ENCODE measurements at regions not wholly inside any gene's neighbourhood (a gene's known extent, or its start where the extent isn't known, plus 50 kb on each side); places are given as distances from the start of the nearest gene placed in this dataset.

- FAIRE-seq, result no peak
Measured at GRCh38 chr13:81722456-81722855, 1381.5 kb upstream of the SPRY2 start.

DNA sequence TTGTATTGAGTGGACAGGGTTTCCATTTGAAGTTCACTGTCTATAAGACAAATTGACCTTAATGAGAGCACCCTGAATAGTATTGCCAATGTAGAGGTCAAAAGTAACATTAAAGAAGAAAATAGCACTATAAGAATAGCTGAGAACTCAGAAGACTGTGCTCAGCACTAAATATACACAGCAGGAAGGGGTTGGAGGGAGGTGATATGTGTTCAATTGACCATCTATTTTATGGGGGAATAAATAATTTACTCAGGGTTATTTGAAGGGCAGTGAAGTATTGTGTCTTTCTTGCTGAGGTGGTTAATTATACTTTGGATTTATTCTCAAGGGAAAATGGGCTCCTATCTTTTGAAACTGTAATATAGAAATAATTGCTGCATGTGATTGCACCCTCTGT, 1380.5 kb upstream of the SPRY2 start:
- no peak for FAIRE-seq

DNA sequence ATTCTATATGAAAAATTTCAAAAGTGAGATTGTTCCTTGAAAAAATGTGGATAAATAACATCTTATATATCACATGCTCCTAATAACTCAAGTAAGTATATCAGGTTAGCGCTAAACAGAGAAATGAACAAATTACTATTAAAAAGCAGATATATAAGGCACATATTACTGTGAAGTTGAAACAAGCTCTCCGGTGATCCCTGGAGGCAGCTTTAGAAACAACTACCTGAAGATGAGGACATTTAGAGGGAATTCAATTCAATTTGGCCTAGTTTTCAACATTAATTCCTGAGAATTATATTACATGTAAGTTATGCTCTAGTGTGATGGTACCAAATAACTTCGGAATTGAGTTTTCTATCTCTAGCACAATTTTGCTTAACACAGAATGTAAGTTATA, 1373.6 kb upstream of the SPRY2 start:
- FAIRE-seq, result no peak

DNA sequence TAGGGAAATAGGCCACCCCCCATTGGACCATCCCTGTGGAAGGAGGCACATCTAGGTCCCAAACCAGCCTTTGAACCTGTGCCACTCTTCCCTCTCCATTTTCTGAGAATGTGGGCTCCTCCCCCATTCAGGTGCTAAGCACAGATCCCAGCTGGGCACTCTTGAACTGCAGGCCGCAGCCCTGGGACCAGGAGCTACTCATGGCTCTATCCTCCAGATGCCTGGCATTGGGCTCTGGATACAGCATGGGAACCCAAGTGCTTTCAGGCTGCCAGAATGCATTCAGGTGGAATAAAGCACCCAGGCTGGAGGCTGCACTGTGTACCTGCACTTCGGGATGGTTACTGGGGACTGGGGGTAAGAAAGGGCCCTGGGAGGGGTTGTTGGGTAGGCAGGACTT, 1372.3 kb upstream of the SPRY2 start:
- no peak for FAIRE-seq

DNA sequence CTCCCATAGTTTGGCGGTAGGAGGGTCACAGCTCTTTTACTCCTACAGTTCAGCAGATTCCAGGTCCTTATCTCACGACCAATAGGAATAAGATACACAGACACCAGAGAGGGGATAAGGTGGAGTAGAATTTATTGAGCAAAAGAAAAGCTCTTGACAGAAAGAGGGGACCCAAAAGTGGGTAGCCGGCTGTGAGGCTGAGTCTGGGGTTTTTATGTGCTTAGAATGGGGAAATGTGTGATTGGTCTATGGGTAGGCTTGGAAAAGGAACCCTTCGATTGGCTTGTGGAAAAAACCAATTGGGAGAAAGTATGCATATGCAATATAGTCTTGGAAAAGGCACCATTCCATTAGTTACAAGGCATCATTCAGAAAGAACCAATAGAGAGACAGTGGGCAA, 1356.9 kb upstream of the SPRY2 start:
- FAIRE-seq, result no peak

GRCh38 chr13:81686877-81687276, 1346.0 kb upstream of the SPRY2 start:
- no peak for FAIRE-seq

DNA sequence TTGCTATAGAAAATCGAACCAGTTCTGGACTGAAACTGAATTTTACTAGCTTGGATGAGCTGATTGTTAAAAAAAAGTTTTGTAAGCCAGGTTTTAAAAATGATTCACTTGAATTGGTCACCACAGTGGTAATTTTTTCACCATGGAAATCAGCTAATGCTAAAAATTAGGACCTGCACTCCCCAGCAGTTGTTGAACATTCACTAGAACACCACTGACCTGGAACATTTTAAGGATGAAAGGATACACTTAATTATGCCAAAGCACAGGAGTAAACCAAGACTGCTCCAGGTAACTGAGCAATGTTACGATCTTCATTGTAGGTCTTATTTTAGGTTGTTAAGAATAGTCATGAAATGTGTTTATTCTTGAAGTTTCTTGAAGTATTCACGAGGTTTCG, 1342.6 kb upstream of the SPRY2 start:
- no peak for FAIRE-seq

- no peak for FAIRE-seq
Measured at GRCh38 chr13:81682081-81682630, 1341.2 kb upstream of the SPRY2 start.

DNA sequence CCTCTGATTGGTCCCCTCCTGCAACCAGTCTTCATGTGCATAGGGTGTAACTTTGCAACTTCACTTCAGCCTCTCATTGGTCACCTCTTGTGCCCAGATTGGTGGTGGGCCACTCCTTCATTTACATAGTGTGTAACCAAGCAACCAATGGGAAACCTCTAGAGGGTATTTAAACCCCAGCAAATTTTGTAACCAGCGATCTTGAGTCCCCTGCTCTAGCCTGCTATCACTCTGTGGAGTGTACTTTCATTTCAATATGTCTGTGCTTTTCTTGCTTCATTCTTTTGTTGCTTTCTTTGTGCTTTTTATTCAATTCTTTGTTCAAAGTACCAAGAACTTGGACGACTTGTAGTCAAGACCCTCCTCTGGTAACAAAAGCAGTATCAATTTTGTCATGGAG, 1336.9 kb upstream of the SPRY2 start:
- no peak for FAIRE-seq

GRCh38 chr13:81676008-81676407, 1335.1 kb upstream of the SPRY2 start:
- no peak for FAIRE-seq

- no peak for FAIRE-seq
Measured at GRCh38 chr13:81671064-81671463, 1330.1 kb upstream of the SPRY2 start.

DNA sequence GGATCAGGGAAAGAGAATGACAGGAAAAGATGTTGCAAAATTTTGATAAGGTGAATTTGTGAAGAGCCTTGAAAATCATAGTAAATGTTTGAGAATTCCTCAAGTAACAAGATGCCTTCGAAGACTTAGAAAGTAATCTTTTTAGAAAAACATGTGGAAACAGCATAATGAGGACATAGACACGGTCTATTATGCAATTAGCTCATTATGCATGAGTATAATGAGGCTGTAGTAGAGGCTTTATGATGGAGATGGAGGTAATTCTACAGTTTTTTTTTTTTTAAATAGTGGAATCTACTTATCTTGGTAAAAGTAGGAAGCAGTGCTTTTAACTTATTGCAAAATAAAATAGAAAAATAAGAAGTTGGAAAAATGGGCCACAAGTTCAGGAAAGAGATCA, 1329.1 kb upstream of the SPRY2 start:
- FAIRE-seq, result no peak

- FAIRE-seq, result no peak
Measured at GRCh38 chr13:81664872-81665271, 1323.9 kb upstream of the SPRY2 start.

DNA sequence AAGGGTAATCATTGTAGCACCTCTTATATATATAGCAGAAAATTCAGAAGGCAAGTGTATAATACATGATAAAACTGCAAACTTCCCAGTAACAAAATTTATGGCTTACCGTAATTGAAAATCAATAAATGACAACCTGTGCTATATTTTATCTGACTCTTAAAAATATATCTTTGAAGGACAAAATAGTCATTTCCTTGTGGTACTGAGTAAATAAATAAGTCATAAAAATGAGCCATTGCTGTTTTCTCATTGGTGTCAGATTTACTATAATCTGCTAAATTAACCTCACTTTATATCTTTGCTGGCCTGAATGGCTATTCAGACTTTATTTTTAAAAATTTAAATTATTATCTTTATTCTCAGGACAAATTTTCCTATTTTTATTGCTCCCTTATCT, 1319.1 kb upstream of the SPRY2 start:
- no peak for FAIRE-seq

GRCh38 chr13:81658598-81659370, 1317.9 kb upstream of the SPRY2 start:
- no peak for FAIRE-seq

DNA sequence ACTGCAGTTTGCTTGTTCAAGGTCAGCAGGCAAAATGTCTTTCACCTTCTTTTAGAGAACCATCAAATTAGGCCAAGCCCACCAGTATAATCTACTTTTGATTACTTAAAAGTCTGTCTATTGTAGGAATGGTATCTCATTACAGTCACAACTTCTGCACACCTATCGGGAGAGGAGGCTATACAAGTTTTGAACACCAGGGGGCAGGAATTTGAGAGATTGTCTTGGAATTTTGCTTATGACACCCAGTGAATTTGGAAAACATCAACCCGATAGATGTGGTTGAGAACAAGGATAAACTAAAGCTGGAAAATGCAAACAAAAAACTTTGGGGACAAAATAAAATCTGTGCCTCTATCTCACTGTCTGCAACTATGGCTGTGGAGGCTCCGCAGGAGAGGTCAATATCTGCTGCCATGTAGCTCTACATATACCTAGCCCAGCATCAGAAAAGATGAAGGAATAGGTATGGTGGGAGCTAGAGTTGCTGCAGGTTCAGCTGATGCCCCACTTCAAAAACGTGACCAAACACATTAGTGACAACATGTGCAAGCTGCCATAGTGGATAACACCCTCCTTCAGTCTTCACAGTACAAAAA, 1299.2 kb upstream of the SPRY2 start:
- FAIRE-seq, result no peak

- FAIRE-seq, result no peak
Measured at GRCh38 chr13:81637457-81637856, 1296.5 kb upstream of the SPRY2 start.

DNA sequence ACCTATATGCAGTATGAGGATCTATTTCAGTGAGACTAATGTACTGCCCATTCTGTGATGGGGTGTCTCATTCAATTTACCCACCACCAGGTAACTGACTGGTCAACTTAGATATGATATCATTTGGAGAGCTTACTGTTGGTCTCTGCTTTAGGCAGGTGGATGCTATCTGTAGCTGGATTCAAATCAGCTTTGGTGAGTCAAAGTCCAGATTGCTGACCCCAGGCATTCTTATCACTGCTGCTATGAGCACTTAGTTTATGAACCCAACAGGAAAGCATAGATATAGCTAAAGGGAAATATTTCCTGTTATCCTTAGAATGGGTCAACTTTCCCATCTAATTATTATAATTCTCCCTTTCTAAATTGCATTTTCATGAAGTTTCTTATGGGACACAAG, 1295.2 kb upstream of the SPRY2 start:
- no peak for FAIRE-seq

DNA sequence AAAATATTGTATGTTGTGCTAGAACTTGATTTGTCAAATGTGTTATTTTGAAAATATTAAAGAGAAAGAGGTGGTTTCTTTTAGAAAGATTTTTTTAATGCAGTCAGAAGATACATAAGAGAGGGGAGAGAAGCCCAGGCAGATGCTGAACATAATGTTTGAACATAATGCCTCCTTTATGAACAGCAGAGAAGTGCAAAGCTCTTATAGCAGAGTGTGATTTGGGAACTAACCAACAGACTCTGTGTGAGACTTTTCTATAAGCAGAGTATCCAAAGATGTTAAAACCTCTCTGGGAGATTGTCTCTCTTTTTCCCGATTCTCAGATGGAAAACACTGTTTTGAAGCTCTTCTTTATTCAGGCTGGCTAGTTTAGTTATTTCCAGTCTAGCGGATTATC, 1274.1 kb upstream of the SPRY2 start:
- no peak for FAIRE-seq

- no peak for FAIRE-seq
Measured at GRCh38 chr13:81610644-81611043, 1269.7 kb upstream of the SPRY2 start.

DNA sequence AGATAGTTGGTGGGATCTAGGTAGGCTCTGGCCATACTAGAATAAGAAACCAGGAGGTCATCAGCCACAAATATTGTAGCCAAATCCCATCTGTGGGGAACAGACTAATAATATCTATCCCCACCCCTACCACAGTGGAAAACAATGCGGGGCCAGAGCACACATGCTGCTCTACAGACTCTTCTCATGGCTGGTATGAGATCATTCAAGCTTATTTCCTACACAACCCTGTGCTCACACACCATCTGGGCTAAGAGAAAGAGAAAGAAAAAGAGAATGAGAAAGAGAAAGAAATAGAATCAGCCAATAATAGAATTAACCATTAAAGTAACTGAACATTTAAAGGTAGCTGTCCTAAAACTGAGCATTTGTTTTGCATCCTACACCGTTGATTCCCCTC, 1268.4 kb upstream of the SPRY2 start:
- FAIRE-seq, result no peak

- no peak for FAIRE-seq
Measured at GRCh38 chr13:81606074-81606473, 1265.1 kb upstream of the SPRY2 start.

DNA sequence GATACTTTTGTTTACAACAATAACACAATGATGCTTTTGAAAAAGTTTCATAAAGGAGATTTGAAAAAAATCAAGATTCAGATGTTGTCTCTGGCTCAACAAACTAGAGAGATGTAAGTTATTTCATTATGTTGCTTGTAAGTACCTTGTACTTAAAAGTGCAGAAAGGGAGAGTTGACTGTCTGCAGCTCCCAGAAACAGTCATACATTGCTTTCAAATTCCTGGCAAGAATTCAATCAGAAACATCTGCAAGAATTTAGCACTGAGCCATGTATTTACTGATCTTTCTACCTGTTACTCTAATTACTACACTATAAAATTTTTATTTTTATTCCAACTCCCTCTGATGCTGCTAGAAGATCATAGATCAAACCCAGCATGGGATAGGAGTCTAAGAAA, 1261.3 kb upstream of the SPRY2 start:
- FAIRE-seq, result no peak

DNA sequence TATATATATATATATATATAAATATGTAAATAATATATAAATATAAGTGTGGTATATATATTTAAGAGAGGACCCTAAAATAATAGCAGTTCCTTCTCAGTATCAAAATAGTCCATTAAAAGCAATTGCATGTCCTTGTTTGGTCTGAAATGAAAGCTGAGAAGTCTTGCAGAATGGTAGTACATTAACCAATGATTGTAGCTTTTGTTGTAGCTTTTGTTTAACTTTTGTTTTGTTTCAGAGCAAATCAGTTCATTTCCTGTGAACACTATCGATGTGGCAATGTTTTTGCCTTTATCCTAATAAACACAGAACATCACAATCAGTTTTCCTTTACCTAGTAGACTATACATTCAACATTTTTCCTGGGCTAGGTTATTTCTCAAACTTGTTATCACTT, 1256.2 kb upstream of the SPRY2 start:
- FAIRE-seq, result no peak

Data from G401.6 (cell line).